Stimulated activated CD4-positive, alpha-beta T cell treated with anti-CD3 and anti-CD28 coated beads, Interleukin-1b, Interleukin-23, amount 100 ng/mL, for 1 hour (primary cell): ENCODE measurements at regions not wholly inside any gene's neighbourhood (a gene's known extent, or its start where the extent isn't known, plus 50 kb on each side); places are given as distances from the start of the nearest gene placed in this dataset.
"Not testable (repeated sequence)": the region's sequence is repeated elsewhere in the genome, so short reads cannot be mapped to it uniquely, and the experiment has no call there.

Source experiments
- DNase-seq, 2 donors: peaks; one replicate each; pipeline ENCODE4 v3.0.0-alpha.2; 2020; ENCODE audit warnings: low read depth in 2 of 2

- no peak for DNase-seq
Observed at GRCh38 chr7:93048136-93048930, 69.4 kb downstream of the SAMD9 start.

GRCh38 chr7:93047514-93048099 is 70.2 kb downstream of the SAMD9 start:
- no peak for DNase-seq

GRCh38 chr7:93046641-93047040 is 71.1 kb downstream of the SAMD9 start:
- no peak for DNase-seq

- no peak for DNase-seq
Observed at GRCh38 chr7:93044147-93044810, 73.5 kb downstream of the SAMD9 start.

GRCh38 chr7:93043385-93043985 is 74.3 kb downstream of the SAMD9 start:
- no peak for DNase-seq

- no peak for DNase-seq
Observed at GRCh38 chr7:93040355-93040754, 77.4 kb downstream of the SAMD9 start.

GRCh38 chr7:93039786-93040185 is 78.0 kb downstream of the SAMD9 start:
- DNase-seq: no peak

- DNase-seq: no peak
Observed at GRCh38 chr7:93039282-93039681, 78.5 kb downstream of the SAMD9 start.

GRCh38 chr7:93036807-93037206 is 81.0 kb downstream of the SAMD9 start:
- no peak for DNase-seq

GRCh38 chr7:93036149-93036640 is 81.6 kb downstream of the SAMD9 start:
- DNase-seq: no peak

- DNase-seq: no peak
Observed at GRCh38 chr7:93031795-93032194, 86.0 kb downstream of the SAMD9 start.

GRCh38 chr7:93030605-93031225 is 87.1 kb downstream of the SAMD9 start:
- DNase-seq: no peak

- DNase-seq: no peak
Observed at GRCh38 chr7:93029056-93029455, 88.7 kb downstream of the SAMD9 start.

- no peak for DNase-seq
Observed at GRCh38 chr7:93028610-93029009, 89.2 kb downstream of the SAMD9 start.

- DNase-seq: no peak
Observed at GRCh38 chr7:93027044-93027443, 90.7 kb downstream of the SAMD9 start.

- DNase-seq: no peak
Observed at GRCh38 chr7:93026425-93026824, 91.4 kb downstream of the SAMD9 start.

GRCh38 chr7:93025389-93025788 is 92.4 kb downstream of the SAMD9 start:
- no peak for DNase-seq

GRCh38 chr7:93022931-93023478 is 94.8 kb downstream of the SAMD9 start:
- DNase-seq: not testable (repeated sequence)

- DNase-seq: no peak
Observed at GRCh38 chr7:93021748-93022147, 96.0 kb downstream of the SAMD9 start.

- DNase-seq: no peak
Observed at GRCh38 chr7:93018716-93019115, 99.1 kb downstream of the SAMD9 start.

GRCh38 chr7:93016681-93017381 is 100.9 kb downstream of the SAMD9 start:
- DNase-seq: no peak
